ENCODE measurements at regions not wholly inside any gene's neighbourhood (a gene's known extent, or its start where the extent isn't known, plus 50 kb on each side); places are given as distances from the start of the nearest gene placed in this dataset.
"Not testable (repeated sequence)": the region's sequence is repeated elsewhere in the genome, so short reads cannot be mapped to it uniquely, and the experiment has no call there.

DNA sequence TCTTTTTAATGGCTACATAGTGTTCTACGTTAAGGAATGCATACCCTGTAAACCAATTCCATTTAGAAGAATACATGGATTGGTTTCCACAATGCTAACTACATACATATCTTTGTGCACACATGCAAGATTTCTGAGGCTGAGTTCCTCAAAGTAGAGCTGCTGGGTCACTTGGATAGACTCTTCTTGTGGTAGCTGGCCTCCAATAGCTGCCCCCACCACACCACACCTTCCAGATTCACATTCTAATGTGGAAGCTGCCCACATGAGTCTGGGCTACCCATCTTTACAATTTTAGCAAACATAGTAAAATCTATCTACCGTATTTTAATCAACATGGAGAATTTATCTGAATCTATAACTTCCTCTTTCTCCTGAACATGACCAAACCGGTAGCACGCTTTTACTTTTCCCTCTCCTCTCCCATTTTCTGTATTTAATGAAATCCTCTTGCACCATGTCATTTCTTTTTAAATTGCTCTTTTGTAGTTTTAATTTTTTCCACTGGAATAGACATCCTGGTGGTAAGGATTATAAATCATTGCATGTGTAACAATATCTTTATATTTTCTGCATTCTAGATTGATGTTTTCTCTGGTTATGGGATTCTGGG lies 74.7 kb upstream of the CITED2 start:
- no peak overlapping the region for H3K4me3 Mint-ChIP-seq
- peaks cover 2% of the 10 kb centered on the region for H3K4me1 Mint-ChIP-seq (ENCODE audit: low read depth)
- H3K27me3 Mint-ChIP-seq, result no peaks in the 10 kb centered on the region
- ChIA-PET POLR2A (interaction anchor here (0.5 kb wide), 1 partner anchor 62 kb away, joined by 3 read pairs; no protein-coding TSS in a partner anchor), CTCF (no interaction called here)
- intact Hi-C loops (cut with micrococcal nuclease), result no loop called here
- DNase-seq, result no peak
- no peak overlapping the region for H3K27ac Mint-ChIP-seq
- no peaks in the 10 kb centered on the region for H3K36me3 Mint-ChIP-seq
- H3K9me3 Mint-ChIP-seq, result no peaks in the 10 kb centered on the region

GRCh38 chr6:139448051-139448649 lies 73.7 kb upstream of the CITED2 start:
- Mint-ChIP-seq H3K36me3 (no peaks in the 10 kb centered on the region), H3K9me3 (no peaks in the 10 kb centered on the region), H3K4me3 (no peak overlapping the region), H3K4me1 (ENCODE audit: low read depth) (peaks cover 2% of the 10 kb centered on the region), H3K27me3 (peaks cover 2% of the 10 kb centered on the region), H3K27ac (no peak overlapping the region)
- no peak for DNase-seq
- ChIA-PET POLR2A (no interaction called here), CTCF (no interaction called here)
- intact Hi-C loops (cut with micrococcal nuclease), result no loop called here

- Mint-ChIP-seq H3K27ac (no peak overlapping the region), H3K27me3 (peaks cover 2% of the 10 kb centered on the region), H3K4me3 (no peak overlapping the region), H3K36me3 (no peaks in the 10 kb centered on the region), H3K9me3 (no peaks in the 10 kb centered on the region), H3K4me1 (ENCODE audit: low read depth) (peaks cover 2% of the 10 kb centered on the region)
- ChIA-PET POLR2A (no interaction called here), CTCF (no interaction called here)
- intact Hi-C loops (cut with micrococcal nuclease), result no loop called here
- DNase-seq, result no peak
These were observed 73.2 kb upstream of the CITED2 start for GRCh38 chr6:139447656-139447975.

- ChIA-PET POLR2A (no interaction called here), CTCF (no interaction called here)
- H3K9me3 Mint-ChIP-seq, result no peaks in the 10 kb centered on the region
- intact Hi-C loops (cut with micrococcal nuclease), result no loop called here
- H3K4me3 Mint-ChIP-seq, result no peak overlapping the region
- H3K36me3 Mint-ChIP-seq, result no peaks in the 10 kb centered on the region
- no peak overlapping the region for H3K27ac Mint-ChIP-seq
- H3K4me1 Mint-ChIP-seq (ENCODE audit: low read depth), result peaks cover 7% of the 10 kb centered on the region
- H3K27me3 Mint-ChIP-seq, result peaks cover 2% of the 10 kb centered on the region
- DNase-seq, result no peak
These were observed 72.6 kb upstream of the CITED2 start for GRCh38 chr6:139446768-139447655.

DNA sequence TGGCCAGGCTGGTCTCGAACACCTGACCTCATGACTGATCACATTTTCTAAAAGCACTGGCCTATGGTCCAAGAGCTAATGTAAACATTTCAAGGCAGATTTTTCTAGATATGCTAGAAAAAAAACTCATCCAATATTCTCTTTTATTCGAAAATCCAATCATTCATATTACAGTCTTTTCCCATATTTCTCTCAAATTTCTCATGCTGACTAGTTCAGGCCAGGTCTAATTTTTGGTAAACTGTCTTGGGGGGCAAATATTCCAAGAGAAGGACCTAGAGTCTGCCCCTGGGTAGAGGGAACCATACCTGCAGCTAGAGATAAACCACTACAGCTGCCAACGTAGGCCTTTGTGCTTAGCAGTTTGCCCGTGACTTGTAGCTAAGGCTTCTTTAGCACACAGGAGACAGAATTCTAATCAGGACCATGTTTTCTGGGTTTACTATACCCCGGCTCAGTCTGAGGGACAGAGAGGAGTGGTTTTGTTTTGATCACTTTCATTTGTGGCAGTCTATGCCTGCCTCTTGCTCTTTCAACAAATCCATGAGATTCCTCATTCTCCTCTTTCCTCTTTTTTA lies 71.8 kb upstream of the CITED2 start:
- Mint-ChIP-seq H3K27me3 (peaks cover 2% of the 10 kb centered on the region), H3K36me3 (no peaks in the 10 kb centered on the region), H3K27ac (no peak overlapping the region), H3K4me1 (ENCODE audit: low read depth) (peaks cover 7% of the 10 kb centered on the region), H3K4me3 (no peak overlapping the region), H3K9me3 (no peaks in the 10 kb centered on the region)
- intact Hi-C loops (cut with micrococcal nuclease), result no loop called here
- ChIA-PET POLR2A (no interaction called here), CTCF (no interaction called here)
- no peak for DNase-seq

GRCh38 chr6:139444273-139444787 lies 69.9 kb upstream of the CITED2 start:
- H3K4me3 Mint-ChIP-seq; DNase-seq; H3K27me3 Mint-ChIP-seq; POLR2A ChIA-PET; CTCF ChIA-PET; H3K4me1 Mint-ChIP-seq (ENCODE audit: low read depth); intact Hi-C loops (cut with micrococcal nuclease); H3K9me3 Mint-ChIP-seq; H3K36me3 Mint-ChIP-seq; H3K27ac Mint-ChIP-seq: not testable (repeated sequence)

- Mint-ChIP-seq H3K27ac (no peak overlapping the region), H3K4me1 (ENCODE audit: low read depth) (peaks cover 7% of the 10 kb centered on the region), H3K4me3 (no peak overlapping the region), H3K36me3 (no peaks in the 10 kb centered on the region), H3K9me3 (no peaks in the 10 kb centered on the region), H3K27me3 (peaks cover 4% of the 10 kb centered on the region)
- DNase-seq, result no peak
- intact Hi-C loops (cut with micrococcal nuclease), result no loop called here
- ChIA-PET POLR2A (no interaction called here), CTCF (no interaction called here)
These were observed 69.0 kb upstream of the CITED2 start for GRCh38 chr6:139443231-139444112.

DNA sequence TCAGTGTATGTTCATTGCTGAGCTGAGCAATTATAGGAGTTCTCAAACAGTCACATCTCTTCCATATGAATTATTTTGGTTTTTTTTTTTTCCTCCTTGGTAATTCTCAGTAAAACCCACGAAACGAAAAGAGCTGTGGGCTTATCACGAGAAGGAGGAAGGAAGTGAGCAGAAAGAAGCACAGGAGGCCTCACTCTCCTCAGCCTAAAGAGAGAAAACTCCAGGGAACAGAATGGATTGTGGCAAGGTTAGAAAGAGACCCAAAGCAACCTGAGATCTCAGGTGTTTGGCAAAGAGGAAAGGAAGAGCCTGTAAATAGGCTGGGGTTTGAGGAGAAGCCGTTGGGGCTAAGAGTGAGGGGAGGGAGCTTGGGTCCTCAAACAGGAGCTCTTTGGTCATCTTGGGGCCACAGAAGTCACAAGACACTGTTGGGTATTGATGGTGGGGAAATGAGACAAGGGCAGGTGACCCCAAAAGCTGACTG lies 67.8 kb upstream of the CITED2 start:
- DNase-seq, result no peak
- no peak overlapping the region for H3K27ac Mint-ChIP-seq
- intact Hi-C loops (cut with micrococcal nuclease), result no loop called here
- POLR2A ChIA-PET, result no interaction called here
- CTCF ChIA-PET, result no interaction called here
- no peak overlapping the region for H3K4me3 Mint-ChIP-seq
- H3K4me1 Mint-ChIP-seq (ENCODE audit: low read depth), result peaks cover 5% of the 10 kb centered on the region
- no peaks in the 10 kb centered on the region for H3K9me3 Mint-ChIP-seq
- peaks cover 4% of the 10 kb centered on the region for H3K27me3 Mint-ChIP-seq
- no peaks in the 10 kb centered on the region for H3K36me3 Mint-ChIP-seq

DNA sequence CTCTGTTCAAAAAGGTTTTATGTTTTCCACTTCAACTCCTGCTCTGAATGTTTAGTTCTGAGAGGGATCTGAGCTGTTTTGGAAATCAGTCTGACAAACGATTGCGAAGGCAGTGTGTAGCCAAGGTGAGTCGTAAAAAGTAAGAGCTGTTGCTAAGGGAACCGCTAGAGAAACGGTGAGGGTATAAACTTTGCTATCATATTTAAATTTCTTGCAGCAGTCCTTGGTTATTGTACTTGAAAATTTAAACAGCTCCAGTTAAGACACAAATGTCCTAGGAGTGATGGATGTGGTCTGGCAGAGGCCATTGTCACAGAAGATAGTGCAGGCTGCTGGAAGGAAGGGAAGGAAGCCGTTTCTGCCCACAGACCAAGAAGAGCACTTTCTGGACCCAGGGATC lies 64.9 kb upstream of the CITED2 start:
- no peak overlapping the region for H3K27ac Mint-ChIP-seq
- H3K27me3 Mint-ChIP-seq, result peaks cover 4% of the 10 kb centered on the region
- H3K36me3 Mint-ChIP-seq, result no peaks in the 10 kb centered on the region
- intact Hi-C loops (cut with micrococcal nuclease), result no loop called here
- peaks cover 5% of the 10 kb centered on the region for H3K4me1 Mint-ChIP-seq (ENCODE audit: low read depth)
- CTCF ChIA-PET, result no interaction called here
- no peak for DNase-seq
- H3K4me3 Mint-ChIP-seq, result no peak overlapping the region
- H3K9me3 Mint-ChIP-seq, result no peaks in the 10 kb centered on the region
- POLR2A ChIA-PET, result no interaction called here

- H3K9me3 Mint-ChIP-seq, result no peaks in the 10 kb centered on the region
- peaks cover 5% of the 10 kb centered on the region for H3K4me1 Mint-ChIP-seq (ENCODE audit: low read depth)
- CTCF ChIA-PET, result interaction anchor here (0.8 kb wide), 1 partner anchor 10 kb away, joined by 5 read pairs; no protein-coding TSS in a partner anchor
- H3K4me3 Mint-ChIP-seq, result no peak overlapping the region
- intact Hi-C loops (cut with micrococcal nuclease), result no loop called here
- no peaks in the 10 kb centered on the region for H3K36me3 Mint-ChIP-seq
- no peak for DNase-seq
- H3K27ac Mint-ChIP-seq, result no peak overlapping the region
- H3K27me3 Mint-ChIP-seq, result peaks cover 3% of the 10 kb centered on the region
- POLR2A ChIA-PET, result no interaction called here
These were observed 64.3 kb upstream of the CITED2 start for GRCh38 chr6:139438775-139439174.

DNA sequence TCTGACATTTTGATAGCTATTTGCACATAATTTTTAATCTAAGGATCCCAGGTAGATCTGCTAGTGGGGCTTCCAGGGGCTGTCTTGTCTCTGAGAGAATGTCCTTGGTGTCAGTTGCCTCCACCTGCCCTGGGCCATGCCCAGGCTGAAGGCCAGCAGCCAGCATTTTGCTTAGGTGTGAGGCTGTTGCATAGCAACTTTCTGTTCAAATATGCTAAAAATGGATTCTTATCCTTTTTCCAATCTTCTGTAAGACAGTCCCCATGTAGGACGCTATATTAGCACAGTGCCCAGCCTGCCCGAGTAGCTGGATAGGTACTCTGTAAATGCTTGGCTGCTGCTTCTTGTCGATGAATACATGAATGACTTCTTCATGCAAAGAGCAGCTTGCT lies 62.5 kb upstream of the CITED2 start:
- Mint-ChIP-seq H3K27me3 (peaks cover 4% of the 10 kb centered on the region), H3K36me3 (no peaks in the 10 kb centered on the region), H3K4me1 (ENCODE audit: low read depth) (no peaks in the 10 kb centered on the region), H3K9me3 (no peaks in the 10 kb centered on the region), H3K4me3 (no peak overlapping the region), H3K27ac (no peak overlapping the region)
- intact Hi-C loops (cut with micrococcal nuclease), result no loop called here
- DNase-seq, result no peak
- ChIA-PET POLR2A (no interaction called here), CTCF (no interaction called here)
